IPS-15b (cell line): ENCODE measurements at regions not wholly inside any gene's neighbourhood (a gene's known extent, or its start where the extent isn't known, plus 50 kb on each side); places are given as distances from the start of the nearest gene placed in this dataset.
"Not testable (repeated sequence)": the region's sequence is repeated elsewhere in the genome, so short reads cannot be mapped to it uniquely, and the experiment has no call there.

Source experiments
- H3K27me3 ChIP-seq: one replicate; pipeline ENCODE4 v1.6.1; 2013; ENCODE audit warnings: low read length; ENCODE audit not compliant: control insufficient read depth, insufficient read depth
- H3K36me3 ChIP-seq: one replicate; pipeline ENCODE4 v1.6.1; 2013; ENCODE audit warnings: low read length; ENCODE audit not compliant: control insufficient read depth, insufficient read depth
- H3K4me1 ChIP-seq: one replicate; pipeline ENCODE4 v1.6.1; 2013; ENCODE audit warnings: mild to moderate bottlenecking, low read length; ENCODE audit not compliant: control insufficient read depth, insufficient read depth
- H3K4me3 ChIP-seq: one replicate; pipeline ENCODE4 v1.5.1; 2013; ENCODE audit warnings: low read depth, low read length
- H3K9ac ChIP-seq: one replicate; pipeline ENCODE4 v1.6.1; 2013; ENCODE audit warnings: low read depth, mild to moderate bottlenecking, low read length
- H3K9me3 ChIP-seq: one replicate; pipeline ENCODE4 v1.6.1; 2013; ENCODE audit warnings: mild to moderate bottlenecking, low read length; ENCODE audit not compliant: control insufficient read depth, insufficient read depth

DNA sequence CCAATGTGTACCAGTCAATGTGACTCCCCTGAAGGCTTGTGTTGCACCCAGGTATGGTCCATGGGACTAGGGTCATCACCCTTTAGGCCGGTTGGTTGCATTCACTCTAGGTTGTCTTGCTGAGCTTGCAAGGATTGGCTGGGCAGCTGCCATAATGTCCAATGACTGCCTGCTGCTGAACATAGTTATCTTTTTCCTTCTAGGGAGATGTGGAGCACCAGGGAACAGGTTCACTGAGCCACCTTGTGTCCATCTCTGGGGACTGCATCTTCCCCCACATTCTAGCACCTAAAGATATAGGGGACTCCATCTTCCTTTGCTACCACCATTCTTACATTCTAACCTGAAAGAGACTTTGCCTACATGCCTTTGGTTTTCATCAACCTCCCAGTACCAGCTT lies 580.4 kb upstream of the TBL1XR1 start:
- Histone ChIP-seq H3K36me3 (no peaks in the 10 kb centered on the region), H3K9me3 (no peaks in the 10 kb centered on the region), H3K4me1 (no peaks in the 10 kb centered on the region), H3K4me3 (no peak overlapping the region), H3K27me3 (no peaks in the 10 kb centered on the region), H3K9ac (no peak overlapping the region)

DNA sequence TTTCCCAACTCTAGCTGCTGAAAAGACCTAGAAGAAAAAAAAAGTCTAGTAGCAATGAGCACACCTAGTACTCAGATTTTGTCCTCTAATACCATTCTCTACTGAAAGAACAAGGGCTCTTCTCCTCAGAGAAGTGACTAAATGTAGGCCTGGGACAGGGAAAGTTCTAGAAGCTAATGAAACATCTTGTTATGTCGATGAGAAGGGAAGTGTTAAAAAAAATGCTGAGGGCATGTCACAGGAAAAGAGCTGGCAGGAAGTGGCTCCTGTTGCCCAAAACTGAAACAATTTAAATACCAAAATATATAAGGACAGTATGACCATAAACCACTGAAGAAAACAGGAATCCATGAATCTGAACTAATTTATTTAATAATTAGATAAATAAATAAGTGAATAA lies 581.4 kb upstream of the TBL1XR1 start:
- H3K9me3 ChIP-seq, result no peaks in the 10 kb centered on the region
- H3K36me3 ChIP-seq, result no peaks in the 10 kb centered on the region
- no peak overlapping the region for H3K9ac ChIP-seq
- H3K4me3 ChIP-seq, result no peak overlapping the region
- no peaks in the 10 kb centered on the region for H3K4me1 ChIP-seq
- no peaks in the 10 kb centered on the region for H3K27me3 ChIP-seq

DNA sequence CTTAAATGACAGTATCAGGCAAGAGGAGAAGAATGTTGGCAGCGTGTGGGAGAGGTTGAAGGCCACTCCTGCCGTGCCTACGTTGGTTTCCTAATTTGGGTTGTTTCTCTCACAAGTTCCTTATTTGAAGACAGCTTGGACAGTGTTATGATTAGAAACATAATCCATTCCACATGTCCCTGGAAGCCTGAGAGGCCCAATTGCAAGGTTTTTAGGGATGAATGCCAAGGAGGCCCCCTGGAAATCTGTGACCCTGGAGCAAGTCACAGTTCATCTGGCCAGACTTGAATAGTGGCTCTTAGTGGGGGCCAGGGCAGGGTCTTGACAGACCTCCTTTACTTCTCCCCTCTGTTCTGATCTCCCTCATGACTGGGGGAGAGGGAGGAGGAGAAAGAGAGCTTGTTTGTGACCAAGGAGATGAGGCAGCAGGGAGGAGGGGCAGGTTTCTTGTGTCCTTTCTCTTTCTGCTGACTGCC lies 584.4 kb upstream of the TBL1XR1 start:
- no peaks in the 10 kb centered on the region for H3K27me3 ChIP-seq
- H3K4me3 ChIP-seq, result no peak overlapping the region
- H3K9me3 ChIP-seq, result no peaks in the 10 kb centered on the region
- no peaks in the 10 kb centered on the region for H3K4me1 ChIP-seq
- H3K9ac ChIP-seq, result no peak overlapping the region
- H3K36me3 ChIP-seq, result no peaks in the 10 kb centered on the region

DNA sequence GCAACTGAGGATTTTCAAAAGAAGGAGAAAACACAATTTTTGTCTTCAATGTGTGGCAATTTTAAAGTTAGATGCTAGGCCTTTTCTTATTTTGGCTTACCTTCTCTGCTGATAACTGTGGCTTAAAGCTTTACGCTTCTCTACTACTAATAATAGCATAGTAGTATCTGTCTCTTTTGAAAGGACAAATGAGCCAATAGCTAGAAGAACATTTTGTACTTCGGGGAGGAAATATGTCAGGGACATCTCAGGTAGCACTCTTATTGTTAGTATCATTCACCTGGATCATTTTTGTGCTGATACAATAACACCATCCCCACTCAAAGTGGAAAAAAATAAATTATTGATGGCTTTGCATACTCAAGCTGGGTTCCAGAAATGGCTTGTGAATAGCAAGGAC lies 586.1 kb upstream of the TBL1XR1 start:
- Histone ChIP-seq H3K4me3 (no peak overlapping the region), H3K9me3 (no peaks in the 10 kb centered on the region), H3K36me3 (no peaks in the 10 kb centered on the region), H3K9ac (no peak overlapping the region), H3K4me1 (no peaks in the 10 kb centered on the region), H3K27me3 (no peaks in the 10 kb centered on the region)

DNA sequence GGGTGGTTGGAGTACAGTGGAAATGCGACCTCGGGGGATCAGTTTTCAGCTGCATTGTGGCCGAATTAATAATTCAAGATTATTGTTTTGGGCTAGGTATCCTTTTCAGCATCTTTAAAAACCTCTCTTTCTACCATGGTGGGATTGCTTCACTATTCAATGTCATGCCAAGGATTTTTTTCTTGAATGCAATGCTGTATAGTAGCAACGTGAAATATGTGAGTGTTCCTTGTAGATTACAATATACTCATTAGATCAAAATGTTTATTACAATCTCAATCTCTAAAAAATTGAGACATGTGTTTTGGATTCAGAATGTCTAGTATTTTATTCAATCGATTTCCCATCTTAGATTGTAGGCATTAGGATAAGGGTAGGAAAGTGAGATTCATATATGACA lies 586.5 kb upstream of the TBL1XR1 start:
- Histone ChIP-seq H3K4me1 (no peaks in the 10 kb centered on the region), H3K27me3 (no peaks in the 10 kb centered on the region), H3K36me3 (no peaks in the 10 kb centered on the region), H3K9me3 (no peaks in the 10 kb centered on the region), H3K4me3 (no peak overlapping the region), H3K9ac (no peak overlapping the region)

DNA sequence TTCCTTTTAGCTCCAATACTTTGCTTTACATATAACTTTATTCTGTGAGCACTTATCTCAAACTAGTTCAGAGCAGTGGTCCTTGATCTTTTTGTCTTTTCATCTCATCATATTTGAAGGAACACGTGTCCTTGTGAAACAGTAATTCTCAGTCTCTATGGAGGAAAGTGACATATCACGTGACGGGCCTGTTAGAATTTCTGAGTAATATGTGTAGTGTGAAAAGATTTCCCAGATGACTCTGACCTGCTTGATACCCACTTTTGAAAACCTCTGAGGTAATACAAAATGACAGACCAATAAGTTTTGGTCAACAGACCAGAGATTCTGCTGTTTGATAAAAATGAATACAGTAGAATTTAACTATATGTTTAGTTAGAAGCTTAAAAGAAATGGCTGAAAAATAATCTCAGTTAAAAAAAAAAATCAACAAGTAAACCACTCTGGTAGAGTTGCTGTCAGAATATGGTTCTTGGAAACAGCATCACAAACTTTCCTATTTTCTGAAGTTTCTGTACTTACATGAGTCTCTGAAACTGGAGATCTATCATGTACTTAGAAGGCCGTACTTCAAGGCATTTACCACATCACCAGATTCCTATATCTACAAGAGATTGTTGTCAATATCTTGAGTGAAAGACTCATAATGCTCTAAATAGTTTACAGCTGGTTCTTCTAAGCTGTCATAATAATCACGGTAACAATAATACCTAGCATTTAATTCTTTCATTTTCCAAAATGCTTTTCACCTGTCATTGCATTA lies 590.2 kb upstream of the TBL1XR1 start:
- H3K27me3 ChIP-seq, result no peaks in the 10 kb centered on the region
- H3K36me3 ChIP-seq, result no peaks in the 10 kb centered on the region
- no peak overlapping the region for H3K9ac ChIP-seq
- H3K4me3 ChIP-seq, result no peak overlapping the region
- H3K4me1 ChIP-seq, result no peaks in the 10 kb centered on the region
- H3K9me3 ChIP-seq, result no peaks in the 10 kb centered on the region

DNA sequence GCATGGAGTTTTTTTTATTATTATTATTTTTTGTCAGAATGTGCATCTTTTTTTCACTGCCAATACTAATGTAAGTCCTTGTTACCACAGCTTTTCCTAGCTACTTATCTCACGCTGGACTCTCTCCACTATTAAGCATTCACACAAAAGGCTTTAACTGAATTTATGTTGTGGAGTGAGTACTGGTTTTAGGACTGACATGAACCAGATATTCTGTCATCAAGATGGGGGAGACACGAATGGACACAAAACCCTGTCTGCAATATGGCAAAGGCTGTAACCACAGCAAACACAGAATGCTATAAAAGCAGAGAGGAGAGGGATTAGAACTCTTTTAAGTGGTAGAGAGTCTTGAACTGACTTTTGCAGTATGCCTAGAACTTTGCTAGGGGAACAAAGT lies 592.2 kb upstream of the TBL1XR1 start:
- Histone ChIP-seq H3K36me3 (no peaks in the 10 kb centered on the region), H3K27me3 (no peaks in the 10 kb centered on the region), H3K9ac (no peak overlapping the region), H3K4me3 (no peak overlapping the region), H3K4me1 (no peaks in the 10 kb centered on the region), H3K9me3 (no peaks in the 10 kb centered on the region)

DNA sequence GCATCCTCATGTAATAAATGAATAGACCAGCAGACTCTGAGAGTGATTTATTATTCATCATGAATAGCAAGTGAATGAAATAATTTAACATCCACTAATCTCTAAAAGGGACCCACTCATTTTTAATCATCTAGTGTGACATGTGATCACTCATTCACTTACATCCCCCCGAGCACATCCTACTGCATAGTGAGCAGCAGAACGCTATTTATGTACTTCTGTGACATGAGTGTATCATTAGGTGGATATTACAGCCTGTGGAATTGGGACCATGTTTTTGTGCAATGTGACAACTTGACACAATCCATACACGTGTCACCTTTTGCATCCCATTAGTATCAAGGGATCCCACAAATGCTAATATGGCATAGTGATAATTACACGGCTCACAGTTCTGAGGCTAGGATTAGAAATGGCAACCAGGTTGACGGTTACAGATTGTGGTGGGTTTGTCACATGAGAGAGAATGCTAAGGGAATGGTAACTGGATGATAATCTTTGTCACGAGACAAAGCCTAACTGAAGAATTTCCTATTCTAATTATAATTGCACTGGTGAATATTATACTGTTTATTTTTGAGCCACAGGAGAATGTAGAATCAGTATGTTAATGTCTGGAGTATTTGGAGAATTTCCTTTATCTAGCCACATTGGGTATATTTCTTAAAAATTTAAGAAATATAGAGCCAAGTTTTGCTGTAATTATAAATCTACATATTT lies 595.2 kb upstream of the TBL1XR1 start:
- Histone ChIP-seq H3K9ac (no peak overlapping the region), H3K27me3 (no peaks in the 10 kb centered on the region), H3K9me3 (no peaks in the 10 kb centered on the region), H3K4me3 (no peak overlapping the region), H3K4me1 (peaks cover 4% of the 10 kb centered on the region), H3K36me3 (no peaks in the 10 kb centered on the region)

DNA sequence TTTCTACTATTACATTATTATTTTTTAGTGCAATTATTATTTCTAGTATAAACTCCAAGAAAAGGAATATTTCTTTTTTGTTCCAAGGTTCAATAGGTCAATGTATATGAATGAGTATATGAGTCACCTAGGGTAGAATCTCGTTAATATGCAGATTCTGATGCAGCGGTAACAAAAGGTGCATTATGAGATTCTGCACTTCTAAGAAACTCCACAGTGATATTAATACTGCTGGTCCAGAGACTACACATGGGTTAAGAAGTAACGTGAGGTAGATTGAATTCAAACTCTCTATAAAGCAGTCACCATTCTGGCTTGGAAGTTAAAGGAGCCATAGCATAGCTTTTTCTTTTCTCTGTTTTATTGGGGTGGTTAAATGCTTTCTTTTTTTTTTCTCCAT lies 596.2 kb upstream of the TBL1XR1 start:
- no peak overlapping the region for H3K4me3 ChIP-seq
- H3K27me3 ChIP-seq, result no peaks in the 10 kb centered on the region
- no peaks in the 10 kb centered on the region for H3K9me3 ChIP-seq
- peaks cover 4% of the 10 kb centered on the region for H3K4me1 ChIP-seq
- H3K9ac ChIP-seq, result no peak overlapping the region
- no peaks in the 10 kb centered on the region for H3K36me3 ChIP-seq

DNA sequence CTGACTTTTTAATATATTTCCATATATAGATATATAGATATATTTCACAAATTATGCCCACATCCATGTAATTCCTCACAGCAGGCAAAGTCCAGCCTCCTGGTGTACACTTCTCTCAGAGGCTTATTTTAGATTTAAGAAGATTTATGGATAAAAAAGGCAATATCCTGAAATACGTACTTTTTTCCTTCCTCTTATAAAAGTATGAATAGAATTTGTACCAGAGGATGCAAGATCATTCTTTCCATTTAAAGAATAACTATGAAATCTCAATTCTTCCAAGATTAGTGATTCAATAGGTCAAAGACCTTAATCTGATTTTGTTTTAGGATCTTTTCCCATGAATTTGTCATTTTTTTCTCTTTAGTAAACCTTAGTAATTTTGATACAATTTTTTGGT lies 597.9 kb upstream of the TBL1XR1 start:
- Histone ChIP-seq H3K36me3 (no peaks in the 10 kb centered on the region), H3K27me3 (no peaks in the 10 kb centered on the region), H3K4me1 (peaks cover 4% of the 10 kb centered on the region), H3K9me3 (no peaks in the 10 kb centered on the region), H3K4me3 (no peak overlapping the region), H3K9ac (no peak overlapping the region)

DNA sequence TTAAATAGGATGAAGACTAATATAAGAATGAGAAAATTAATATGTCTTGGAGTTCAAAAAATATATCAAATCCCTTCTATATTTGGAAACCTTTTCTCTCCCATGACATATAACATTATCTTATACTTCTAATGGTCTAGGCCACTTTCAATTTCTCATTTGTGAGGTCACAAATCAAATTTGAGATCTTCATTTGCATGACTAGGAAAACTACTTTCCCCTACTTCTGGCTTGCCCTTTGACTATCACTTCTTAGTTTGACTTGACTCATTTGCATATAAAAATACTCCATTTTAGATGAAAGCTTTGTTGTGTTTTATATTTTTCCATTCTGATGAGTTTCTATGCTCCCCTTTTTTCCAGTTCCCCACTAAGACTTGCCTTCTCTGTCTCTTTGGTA lies 598.6 kb upstream of the TBL1XR1 start:
- Histone ChIP-seq H3K27me3 (no peaks in the 10 kb centered on the region), H3K4me1 (peaks cover 4% of the 10 kb centered on the region), H3K9me3 (no peaks in the 10 kb centered on the region), H3K9ac (no peak overlapping the region), H3K36me3 (no peaks in the 10 kb centered on the region), H3K4me3 (no peak overlapping the region)

DNA sequence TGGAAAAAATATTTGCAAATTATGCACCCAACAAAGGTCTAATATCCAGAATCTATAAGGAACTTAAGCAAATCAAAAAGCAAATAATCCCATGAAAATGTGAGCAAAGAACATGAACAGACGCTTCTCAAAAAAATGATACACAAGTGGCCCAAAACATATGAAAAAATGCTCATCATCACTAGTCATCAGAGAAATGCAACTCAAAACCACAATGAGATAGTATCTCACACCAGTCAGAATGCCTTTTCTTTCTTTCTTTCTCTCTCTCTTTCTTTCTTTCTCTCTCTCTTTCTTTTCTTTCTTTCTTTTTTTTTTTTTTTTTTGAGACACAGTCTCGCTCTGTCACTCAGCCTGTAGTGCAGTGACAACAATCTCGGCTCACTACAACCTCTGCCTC lies 602.9 kb upstream of the TBL1XR1 start:
- not testable (repeated sequence) for H3K4me1 ChIP-seq, H3K9me3 ChIP-seq, H3K9ac ChIP-seq, H3K36me3 ChIP-seq, H3K4me3 ChIP-seq, H3K27me3 ChIP-seq
